Stimulated activated CD4-positive, alpha-beta T cell treated with anti-CD3 and anti-CD28 coated beads, Interleukin-15, amount 100 ng/mL, for 24 hours (primary cell): ENCODE measurements at regions not wholly inside any gene's neighbourhood (a gene's known extent, or its start where the extent isn't known, plus 50 kb on each side); places are given as distances from the start of the nearest gene placed in this dataset.

Experiments
- DNase-seq: peaks from one replicate; pipeline ENCODE4 v3.0.0-alpha.2; 2020

DNA sequence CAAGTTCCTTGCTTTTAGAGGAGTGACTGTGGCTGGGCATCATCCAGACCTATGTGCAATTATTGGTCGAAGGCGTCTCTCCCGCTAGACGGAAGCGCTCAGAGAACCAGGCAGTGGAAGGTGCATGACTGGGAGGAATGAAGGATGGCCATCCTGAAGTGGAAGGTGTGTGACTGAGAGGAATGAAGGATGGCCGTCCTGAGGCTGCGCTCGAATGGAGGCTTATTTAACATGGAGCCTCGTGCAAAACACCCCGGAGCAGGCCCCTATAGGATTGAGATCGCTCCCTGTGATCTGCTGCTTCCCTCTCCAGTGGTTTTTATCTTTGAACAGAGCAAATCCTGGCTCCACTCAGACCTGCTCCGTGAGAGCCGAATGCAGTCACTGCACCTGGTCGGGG, 140.2 kb upstream of the ID2 start:
- DNase-seq: no peak

DNA sequence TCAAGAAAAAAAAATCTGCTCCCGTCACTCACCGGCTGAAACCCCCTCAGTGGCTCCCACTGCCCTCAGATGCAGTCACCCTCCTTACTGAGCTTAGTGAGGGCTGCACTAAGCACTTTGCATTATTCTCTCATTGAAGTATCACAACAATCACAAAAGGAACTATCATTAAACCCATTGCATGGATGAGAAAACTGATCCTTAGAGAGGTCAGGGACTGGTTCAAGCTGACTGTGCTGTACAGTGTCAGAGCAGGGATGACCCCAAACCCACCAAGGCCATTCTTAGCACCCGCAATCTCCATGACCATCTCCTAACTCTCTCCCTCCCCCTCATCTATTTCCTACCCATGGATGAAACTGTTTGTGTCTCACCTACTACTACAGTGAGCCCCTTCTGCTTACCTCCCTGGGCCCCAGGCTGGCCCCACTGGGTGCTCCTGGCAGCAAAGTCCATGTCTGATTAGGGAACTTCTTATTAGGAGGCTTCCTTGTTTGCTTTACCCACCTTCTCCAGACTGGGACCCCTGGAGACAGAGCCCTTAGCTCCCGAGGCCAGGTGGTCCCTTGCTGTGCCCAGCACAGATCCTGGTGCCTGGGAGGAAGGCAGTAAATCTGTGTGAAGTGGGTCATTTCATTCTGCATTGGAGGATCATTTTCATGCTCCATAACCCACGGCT, 139.3 kb upstream of the ID2 start:
- DNase-seq: no peak

DNA sequence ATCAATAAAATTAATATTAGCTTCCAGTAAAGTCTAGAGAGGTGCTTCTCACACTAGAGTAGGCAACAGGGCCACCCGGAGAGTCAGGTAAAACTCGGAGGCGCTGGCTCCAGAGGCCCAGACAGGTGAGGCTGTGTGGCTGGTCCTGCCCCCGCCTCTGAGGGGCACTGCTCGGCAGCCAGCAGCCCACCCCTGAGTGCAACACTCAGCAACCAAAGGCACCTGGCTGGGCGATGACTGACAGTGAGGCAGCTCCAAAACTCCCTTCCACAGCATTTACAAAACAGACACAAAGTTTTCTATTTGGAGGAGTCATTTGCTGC, 138.8 kb upstream of the ID2 start:
- no peak for DNase-seq

DNA sequence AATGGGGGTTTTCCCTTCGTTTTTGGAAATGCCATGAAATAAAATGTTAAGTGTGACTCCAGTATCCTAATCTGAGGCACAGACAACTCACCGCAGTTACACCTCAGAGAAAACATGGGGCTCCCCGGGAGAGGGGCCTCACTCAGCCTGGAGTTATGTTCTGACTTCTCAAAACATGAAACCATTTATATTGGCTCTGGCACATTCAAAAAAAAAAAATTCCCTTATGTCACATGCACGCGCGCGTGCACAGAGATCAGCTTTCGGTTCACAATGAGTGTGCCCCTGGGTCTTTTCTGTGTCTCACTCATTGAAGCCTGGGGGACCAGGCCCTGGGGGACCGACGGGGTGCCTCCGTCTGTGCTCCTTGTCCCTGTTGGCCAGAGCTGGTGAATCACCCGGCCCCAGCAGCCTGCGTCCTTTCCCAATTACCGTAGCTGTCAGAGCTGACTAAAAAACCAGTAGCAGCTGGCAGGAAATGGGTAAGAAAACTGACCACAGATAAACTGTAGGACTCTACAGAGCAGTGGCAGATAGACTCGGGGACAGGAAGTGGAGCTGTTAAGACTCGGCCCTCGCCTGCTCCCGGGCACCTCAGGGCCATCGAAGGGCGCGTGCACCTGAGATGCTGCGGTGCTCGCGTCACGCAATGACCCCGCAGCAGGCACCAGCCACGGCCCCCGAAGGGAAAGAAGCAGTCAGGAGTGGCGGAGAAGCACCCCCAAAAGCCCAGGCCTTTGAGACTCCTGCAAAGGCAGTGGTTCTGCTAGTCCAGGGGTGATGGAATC, 138.3 kb upstream of the ID2 start:
- peak; percentile 86 for DNase-seq

DNA sequence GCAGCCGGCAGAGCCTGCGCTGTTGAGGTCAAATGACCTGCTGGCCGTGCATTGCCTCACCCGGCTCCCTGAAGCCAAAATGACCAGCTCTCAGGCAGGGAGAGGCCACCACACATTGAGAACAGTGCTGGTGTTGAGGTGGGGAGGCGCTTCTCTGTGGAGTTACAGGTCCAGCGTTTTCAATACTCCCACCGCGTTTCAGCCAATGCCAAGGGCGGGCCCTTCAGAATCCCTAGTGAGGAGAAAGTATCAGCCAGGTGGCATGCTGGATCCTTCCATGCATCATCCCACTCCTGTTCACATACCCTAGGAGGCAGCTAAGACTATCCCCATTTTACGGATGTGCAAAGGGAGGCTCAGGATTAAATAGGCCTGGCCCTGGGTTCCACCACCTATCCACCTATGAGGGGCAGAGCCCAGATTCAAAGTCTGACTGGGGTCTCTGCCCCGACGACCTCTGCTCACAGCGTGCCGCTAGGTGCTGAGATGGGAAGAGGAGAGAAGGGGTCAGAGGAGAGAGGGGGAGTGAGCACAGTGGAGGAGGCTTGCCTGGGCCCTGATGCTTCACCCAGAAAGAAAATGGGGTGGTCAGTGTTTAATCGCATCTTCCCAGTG, 137.6 kb upstream of the ID2 start:
- no peak for DNase-seq

DNA sequence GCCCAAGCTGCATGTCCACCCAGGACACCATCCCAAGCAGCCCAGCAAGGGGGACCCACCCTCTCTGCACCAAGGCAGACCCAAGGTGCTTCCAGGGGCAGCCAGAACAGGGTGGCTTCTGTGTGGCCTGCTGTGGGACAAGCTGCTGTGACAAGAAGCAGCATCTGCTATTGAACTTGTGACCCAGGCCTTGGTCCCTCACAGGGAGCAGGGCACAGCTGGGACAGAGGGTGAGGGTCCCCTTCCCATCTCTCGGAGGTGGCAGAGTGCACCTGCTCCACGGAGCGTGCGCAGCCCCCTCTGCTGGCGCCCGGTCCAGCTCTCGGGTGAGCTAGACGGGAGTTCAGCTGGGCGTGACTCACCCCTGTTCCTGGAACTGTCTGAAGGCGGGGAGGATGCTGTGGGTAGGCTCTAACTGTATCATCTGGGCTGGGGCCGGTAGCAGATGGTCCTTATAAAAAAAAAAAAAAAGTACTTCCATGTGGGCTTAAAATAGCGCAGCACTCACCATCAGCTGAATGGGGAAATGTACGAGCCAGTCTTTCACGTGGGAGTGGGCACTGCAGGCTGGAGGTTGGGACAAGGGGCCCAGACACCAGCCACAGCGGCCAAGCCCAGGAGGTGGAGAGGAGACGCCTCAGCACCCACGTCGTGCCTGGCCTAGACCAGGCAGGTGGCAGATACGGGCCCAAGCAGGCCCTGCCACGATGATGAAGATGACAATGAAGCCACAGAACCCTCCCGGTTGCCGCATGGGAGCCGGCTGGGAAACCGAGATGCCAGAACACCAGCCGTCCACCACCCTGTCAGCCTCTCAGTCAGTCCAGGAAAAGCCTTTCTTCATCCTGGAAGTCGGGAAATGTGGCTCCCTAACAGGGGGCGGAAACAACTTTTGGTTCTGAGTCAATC, 136.8 kb upstream of the ID2 start:
- DNase-seq: peak; percentile 94

DNA sequence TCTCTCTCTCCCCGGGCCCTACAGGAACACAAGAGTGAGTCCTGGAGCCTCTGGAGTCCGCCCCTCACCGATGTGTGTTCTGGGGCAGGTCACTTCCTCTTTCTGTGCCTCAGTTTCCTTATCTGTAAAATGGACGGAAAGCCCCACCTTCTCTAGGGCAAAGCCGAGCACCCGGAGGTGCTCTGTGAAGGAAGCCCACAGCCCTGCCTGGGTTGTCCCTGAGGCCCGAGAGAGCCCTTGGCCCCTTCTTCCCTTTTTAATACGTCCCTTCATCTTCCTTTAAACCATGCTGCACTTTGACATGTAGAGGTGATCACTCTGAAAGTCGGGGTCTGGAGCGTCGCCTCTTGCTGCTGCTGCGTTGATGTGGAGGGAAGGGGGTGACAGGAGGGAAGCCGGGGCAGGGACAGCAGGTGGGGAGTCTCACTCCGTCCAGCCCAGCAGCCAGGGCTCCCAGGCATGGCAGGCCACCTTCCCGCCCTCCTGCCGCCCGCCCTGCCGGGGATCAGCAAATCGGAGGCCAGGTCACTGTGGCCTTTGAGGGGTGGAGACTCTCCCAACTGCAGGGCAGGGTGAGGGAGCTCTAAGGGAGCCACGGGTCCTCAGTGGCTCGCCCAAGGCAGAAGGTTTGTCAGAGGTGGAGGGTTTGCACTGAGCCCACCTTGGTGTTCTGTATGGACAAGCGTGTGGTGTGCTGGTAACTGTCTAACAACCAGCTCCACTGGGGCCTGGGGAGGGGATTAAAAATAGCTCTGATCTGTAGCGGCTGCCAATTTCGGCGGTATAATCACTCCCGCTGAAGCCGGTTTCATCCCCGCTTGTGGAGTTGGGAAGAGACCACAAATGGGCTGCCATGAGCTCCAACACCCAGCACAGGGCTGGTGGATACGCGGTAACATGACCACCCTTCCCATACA, 135.9 kb upstream of the ID2 start:
- DNase-seq: no peak

DNA sequence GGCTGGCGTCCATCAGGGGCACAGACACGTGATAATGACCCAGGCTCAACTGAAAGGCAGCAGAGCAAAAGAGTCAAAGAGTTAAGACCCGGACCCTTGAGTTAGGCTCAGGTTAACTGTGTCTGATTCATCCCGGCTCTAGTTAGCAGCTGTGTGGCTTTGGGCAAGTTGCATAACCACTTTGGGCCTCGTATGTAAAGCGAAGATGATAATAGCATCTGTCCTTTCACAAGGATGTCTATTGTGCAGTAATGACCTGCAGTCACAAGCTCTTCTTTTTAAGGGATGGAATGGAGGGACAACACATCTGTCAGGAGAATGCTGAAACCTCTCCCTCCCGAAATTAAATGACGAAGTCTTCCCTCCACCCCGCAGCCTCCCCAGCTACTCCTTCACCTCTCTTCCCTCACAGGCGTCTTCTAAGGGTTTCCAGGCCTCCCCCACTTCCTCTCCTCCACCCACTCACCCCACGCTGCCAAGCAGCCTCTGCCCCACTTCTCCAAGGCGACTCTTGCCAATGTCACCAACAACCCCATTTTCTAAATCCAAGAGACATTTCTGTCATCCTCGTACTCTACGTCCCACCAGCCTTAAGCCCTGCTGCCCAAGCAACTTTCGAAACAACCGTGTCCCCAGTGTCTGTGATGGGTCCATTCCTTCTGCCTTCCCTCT, 135.1 kb upstream of the ID2 start:
- DNase-seq: no peak

DNA sequence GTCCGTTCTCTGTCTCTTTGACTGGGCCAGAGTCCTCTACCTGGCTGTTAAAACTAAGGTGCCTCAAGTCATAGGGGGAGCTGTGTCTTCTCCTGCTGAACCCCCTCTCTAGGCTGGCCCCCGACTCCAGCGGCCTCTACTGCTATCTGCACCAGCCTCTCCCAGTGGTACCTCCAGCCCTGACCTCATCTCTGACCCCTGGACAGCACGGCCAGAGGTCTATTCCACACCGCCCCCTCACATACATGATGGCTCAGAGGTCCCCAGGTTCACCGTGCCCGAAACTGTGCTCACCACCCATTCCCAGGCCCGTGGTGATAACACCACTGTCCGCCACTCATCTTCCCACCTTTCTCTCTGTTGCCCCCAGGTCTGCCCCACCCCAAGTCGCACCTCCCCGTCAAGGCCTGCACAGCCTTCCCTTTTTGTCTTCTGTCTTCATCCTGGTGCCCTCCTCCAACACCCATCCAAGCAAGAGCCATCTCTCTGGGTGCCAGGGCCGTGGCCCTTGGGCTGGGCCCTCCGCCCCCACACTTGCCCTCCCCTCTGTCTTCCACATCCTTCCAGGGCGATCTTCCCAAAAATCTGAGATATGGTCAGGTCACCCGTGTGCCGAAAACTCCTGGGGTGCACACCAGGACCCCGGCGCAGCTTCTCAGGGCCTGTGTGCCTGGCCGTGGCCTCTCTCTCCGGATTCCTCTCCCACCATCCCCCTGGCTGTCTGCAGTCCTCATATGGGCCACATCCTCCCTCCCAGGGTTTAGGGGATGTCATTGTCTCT, 134.4 kb upstream of the ID2 start:
- DNase-seq: no peak

DNA sequence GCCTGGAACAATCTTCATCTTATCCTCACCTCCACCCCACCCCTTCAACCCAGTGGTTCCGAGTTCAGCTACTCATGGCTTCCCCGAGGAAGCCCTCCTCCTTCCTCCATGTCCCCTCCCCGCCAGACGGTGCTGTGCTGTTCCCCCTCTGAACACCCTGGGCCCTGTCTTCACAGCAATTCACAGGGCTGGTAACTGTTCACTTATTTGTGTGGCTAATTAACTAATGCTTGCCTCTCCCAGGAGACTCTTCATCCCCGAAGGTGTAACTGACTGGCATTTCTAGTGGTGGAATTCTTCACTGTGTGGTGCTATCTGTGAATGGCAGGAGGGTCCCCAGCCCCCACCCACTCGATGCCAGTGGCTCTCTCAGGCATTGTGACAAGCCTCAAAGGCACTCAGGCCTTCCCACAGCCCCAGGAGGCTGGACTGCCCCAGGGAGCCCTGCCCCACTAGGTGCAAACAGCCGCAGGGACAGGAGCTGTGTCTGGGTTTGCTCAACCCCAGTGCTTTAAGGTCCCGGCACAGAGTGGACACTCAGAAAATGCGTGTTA, 133.7 kb upstream of the ID2 start:
- no peak for DNase-seq

DNA sequence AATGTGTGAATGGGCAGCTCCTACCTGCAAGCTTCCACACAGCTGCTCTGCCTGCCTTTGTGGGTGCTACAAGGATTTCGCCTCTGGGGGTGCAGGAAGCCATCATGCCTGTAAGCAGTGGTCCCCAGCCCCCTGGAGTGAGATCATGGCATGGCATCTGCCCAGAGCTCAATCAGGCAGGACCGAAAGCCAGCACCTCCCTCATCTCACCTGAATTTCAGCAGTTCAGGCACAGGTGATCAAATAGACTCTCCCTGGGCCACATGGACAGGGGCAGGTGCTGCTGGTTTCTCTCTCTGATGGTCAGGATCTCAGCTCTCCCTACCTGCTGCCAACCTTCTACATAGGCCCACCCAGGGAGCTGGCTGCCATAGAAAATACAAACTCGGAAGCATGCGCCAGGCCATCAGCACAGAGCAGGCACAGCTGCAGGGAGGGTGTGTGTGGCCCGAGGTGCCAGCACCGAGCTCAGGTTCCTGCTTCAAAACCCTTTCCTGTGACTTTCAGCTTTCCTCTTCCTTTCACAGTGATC, 133.2 kb upstream of the ID2 start:
- no peak for DNase-seq

DNA sequence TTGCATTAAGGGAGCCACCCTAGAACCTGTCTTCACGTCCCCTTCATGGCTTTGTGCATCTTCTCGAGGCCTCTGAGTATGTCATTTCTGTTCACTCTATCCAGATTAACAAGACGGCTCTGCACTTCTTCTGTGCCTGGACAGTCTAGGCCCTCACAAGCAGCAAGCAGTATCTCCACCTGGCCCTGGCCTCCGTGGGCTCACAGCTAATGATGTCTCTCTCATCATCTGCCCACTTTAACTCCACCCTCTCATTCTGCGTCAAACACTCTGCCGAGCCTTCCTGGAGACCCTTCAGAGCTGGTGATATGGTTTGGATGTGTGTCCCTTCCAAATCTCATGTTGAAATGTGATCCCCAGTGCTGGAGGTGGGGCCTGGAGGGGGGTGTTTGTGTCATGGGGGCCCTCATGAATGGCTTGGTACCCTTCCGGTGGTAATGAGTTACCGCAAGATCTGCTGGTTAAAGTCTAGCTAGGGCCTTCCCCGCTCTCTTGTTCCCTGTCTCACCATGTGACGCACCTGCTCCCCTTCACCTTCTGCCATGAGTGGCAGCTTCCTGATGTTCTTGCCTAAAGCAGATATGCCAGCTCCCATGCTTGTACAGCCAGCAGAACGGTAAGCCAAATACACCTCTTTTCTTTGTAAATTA, 132.5 kb upstream of the ID2 start:
- no peak for DNase-seq

DNA sequence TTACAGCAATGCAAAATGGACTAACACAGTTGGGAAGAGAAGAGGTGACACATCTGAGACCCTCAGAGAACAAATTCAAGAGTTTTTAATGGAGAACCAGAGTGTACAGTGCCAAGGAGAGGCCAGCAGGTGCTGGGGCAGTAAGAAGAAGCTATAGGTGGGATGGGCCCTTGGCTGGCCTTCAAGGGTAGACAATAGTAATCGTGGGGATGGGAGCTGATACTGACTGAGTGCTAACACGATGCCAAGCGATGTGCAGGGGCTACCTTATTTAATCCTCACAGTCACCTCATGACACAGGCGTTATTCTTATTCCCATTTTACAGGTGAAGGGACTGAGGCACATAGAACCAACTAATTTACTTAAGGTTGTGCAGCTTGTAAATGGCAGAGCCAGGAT, 131.9 kb upstream of the ID2 start:
- DNase-seq: no peak

DNA sequence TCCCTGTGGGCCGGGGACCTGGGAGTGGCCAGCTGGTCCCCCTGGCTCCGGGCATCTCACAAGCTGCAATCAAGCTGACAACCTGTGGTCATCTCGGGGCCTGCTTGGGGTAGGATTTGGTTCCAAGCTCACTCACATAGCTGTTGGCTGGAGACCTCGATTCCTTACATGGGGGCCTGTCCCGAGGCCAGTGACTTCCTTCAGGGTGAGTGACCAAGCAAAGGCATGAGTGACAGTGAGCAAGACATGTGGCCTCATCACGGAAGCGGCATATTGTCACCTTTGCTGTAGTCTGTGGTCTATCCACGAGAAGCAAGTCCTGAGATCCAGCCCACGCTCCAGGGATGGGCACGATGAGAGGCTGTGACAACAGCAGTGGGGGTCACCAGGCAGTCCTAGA, 131.4 kb upstream of the ID2 start:
- DNase-seq: no peak

DNA sequence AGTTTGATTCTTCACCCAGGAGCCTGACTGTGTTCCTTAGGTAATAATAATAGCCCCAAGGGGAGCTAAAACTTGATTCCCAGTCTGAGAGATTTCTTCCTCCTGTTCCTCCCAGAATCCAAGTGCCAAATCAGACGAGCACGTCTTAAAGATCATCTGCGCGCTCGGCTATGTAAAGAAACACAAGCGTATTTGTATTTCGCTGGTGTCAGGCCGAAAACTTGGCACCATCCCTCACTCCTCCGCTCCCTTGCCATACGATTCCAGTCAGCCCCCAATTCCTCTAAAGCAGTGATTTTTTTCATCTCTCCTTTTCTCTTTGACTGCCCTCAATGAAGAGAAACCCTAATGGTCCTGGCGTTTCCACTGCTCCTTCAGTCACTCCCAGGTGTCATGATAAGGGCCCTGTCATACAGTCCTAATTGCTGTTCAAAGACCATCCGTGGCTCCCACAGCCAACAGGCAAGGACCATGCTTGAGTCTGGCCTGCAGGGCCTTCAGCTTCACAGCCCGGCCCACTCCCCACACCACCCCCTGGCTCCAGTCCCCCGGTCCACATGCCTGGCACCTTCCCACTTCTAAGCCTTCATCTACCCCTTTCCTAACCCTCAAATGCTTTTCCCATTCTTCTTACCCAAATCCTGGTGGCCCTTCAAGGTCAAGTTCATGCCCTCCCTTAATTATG, 130.8 kb upstream of the ID2 start:
- no peak for DNase-seq

DNA sequence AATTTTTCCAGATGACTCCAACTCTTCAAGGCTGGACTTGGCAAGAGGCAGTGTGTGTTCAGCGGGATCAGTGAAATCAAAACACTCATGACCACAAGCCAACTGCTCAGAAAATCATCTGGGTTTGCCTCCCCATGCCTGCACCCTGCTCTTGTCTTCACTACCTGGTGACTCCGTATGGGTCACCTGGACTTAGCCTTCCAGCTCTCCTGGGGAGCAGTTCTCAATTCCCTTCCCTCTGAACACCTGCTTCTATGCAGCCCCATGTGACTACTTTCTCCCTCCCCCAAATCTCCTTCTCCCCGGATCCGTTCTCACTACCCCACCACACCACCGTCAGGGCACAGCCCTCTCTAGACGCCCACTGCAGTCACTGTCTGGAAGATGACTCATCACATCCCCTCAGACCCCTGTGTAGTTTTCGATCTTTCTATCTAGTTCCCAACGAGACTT, 130.2 kb upstream of the ID2 start:
- no peak for DNase-seq

DNA sequence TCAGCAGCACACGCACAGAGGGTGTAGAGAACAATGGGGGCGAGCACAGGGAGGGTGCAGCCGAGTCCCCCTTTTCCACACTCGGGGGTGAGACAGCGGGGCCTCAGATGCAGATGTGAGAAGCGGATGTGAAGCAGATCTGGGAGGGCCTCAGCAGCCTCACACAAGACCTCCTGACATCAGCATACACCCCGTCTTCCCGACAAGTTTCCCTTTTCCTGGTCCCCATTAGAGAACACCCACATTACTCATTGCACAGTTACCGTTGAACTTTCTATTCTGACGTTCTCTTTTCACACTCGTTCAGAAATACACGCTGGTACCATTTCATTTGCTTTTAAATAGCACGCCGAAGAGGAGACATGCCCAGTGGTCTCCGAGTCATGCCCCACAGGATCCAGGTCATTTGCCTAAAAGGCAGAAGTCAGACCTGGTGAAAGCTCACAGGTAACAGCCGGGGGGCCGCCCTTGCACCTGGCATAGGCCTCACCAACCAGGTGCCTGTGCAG, 129.5 kb upstream of the ID2 start:
- no peak for DNase-seq

DNA sequence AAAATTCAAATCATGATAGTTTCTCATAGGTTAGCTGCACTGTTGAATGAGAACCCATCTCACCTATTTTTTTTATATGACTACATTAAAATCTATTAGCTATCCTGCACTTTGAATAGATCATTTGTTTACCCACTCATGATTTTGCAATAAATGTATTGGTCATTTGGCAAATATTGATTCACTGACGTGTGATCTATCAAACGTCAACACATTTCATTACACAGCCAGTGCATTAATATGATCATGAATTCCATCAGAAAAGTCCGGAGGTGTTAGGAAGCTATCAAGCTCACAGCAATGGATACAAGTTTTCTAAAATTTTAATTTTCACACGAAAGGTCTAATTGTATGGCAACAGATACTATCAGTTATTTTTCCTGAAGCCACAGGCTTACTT, 128.2 kb upstream of the ID2 start:
- DNase-seq: no peak

DNA sequence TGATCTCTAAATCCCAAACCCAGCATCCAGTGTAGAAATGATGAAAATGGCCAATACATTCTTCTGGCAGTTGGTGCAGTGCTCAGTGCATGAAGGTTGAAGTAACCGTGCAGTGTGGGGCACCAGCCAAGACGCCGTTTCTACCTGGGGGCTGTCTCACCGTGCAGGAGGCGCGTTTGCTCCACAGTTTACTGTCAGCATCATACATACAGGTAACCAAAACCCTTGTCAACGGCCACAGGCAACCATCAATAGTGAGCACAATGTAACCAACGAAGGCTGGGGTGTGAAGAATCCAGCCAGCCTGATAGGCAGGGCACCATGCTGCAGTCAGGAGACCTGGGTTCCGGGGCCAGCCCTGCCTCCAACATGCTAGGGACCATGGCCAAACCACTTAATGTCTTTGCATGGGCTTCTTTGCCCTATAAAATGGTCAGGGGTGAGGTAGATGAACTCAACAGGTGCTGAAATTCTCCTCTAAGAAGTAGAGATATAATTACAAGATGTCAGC, 127.5 kb upstream of the ID2 start:
- no peak for DNase-seq
